Fibroblast of upper back skin (primary cell): ENCODE measurements at regions not wholly inside any gene's neighbourhood (a gene's known extent, or its start where the extent isn't known, plus 50 kb on each side); places are given as distances from the start of the nearest gene placed in this dataset.
A peak's percentile ranks its signal among the peaks of the same experiment; 100 is the strongest.

Experiments used
- DNase-seq: peaks from one replicate; pipeline ENCODE4 v3.0.0-alpha.2; 2013

GRCh38 chr2:82848285-82848684 lies 1610.8 kb downstream of the SUCLG1 start:
- no peak for DNase-seq

GRCh38 chr2:82839036-82839435 lies 1620.0 kb downstream of the SUCLG1 start:
- DNase-seq = no peak

- DNase-seq = peak; percentile 96
Measured at GRCh38 chr2:82837588-82838304, 1621.3 kb downstream of the SUCLG1 start.

DNA sequence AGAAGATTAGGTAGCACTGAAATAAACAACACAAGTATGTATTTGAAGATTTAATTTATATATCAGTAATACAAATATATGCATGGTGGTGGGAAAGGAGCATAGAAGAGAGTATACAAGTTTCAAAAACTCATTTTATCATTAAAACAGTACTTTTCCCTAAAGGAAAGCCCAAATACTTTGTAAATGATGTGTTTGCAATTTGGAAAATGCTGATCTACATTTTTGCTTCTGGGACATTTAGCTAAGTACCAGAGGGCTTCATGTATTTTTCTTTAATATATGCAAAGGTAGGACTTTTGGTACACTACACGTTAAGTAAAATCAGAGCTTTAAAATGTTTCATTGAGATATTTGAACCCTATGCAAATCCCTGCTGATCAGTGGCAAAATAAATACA lies 1624.2 kb downstream of the SUCLG1 start:
- DNase-seq = no peak

GRCh38 chr2:82827426-82827825 lies 1631.7 kb downstream of the SUCLG1 start:
- DNase-seq = no peak

- no peak for DNase-seq
Measured at GRCh38 chr2:82826437-82826836, 1632.6 kb downstream of the SUCLG1 start.

GRCh38 chr2:82825410-82826090 lies 1633.5 kb downstream of the SUCLG1 start:
- DNase-seq = no peak

DNA sequence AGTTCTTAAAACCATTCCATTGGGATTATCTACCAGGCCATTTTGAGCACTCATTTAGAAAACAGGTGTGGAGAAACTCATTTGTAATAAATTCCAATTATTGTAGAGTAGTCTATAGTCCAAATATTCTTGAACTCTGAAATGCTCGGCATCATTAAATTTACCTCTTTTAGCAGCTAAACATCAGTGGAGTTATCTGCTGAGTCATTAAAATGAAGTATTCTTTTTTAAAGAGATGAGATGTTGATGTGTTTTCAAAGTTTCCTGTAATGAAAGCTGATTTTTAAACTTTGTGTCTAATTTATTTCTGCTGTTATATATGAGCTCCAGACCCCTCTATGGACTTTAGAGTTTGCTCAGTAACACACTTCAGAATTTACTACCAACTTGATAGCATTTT lies 1635.2 kb downstream of the SUCLG1 start:
- DNase-seq = no peak

GRCh38 chr2:82819951-82820350 lies 1639.1 kb downstream of the SUCLG1 start:
- DNase-seq = peak; percentile 83

DNA sequence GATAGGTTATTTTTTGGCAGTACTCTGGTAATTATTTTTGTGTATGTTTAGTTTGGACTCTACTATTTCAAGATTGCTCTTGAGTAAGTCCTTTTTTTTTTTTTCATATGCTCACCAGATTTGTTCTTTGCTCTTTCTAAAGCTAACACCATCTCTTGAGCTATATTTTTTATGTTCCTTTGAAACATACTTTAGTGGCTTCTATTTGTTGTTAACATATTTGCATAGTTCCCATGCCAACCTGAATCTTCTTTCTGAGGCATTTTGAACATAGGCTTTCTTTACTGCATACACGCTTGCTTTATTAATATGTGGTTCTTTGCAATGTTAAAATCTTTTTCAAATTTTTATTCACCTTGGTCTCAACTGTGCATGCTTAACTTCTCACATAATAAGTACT lies 1644.9 kb downstream of the SUCLG1 start:
- DNase-seq = no peak

- no peak for DNase-seq
Measured at GRCh38 chr2:82811946-82812345, 1647.1 kb downstream of the SUCLG1 start.

DNA sequence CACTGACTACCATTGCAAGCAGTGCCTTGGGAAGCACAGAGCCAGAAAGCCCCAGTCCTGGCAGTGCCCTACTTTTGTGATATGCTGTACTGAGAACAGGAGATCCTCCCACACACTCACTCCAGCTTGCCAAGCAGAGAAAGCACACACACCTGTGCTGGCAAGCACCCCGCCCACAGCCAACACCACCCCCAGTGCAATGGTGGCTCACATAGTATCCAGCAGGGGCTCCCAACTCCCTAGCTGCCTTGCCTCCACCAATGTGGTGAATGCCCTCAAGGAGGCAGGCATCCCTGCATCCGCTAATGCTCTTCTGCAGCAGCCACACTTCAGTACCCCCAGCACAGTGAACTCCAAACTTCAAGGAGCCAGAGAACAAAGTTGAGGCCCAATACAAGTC lies 1655.8 kb downstream of the SUCLG1 start:
- DNase-seq = no peak

GRCh38 chr2:82797469-82797868 lies 1661.6 kb downstream of the SUCLG1 start:
- no peak for DNase-seq

GRCh38 chr2:82796132-82796531 lies 1662.9 kb downstream of the SUCLG1 start:
- DNase-seq = peak; percentile 25

DNA sequence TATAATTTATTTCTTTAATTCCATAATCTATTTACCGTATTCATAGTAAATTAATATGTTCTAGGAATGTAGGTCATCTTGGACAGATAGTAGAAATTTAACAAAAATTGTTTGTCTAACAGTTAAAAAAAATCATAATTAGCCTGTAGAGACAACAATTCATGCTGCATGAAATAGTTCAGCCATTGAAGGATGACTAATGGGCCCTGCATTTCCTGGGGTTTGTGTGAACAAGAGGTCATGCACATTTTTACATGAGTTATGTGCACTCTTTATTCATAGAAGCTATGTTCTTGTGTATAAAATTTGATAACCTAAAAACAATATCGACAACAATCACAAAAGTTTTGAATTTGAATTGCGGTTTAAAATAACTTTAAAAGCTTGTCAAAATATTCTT lies 1663.6 kb downstream of the SUCLG1 start:
- DNase-seq = peak; percentile 80

GRCh38 chr2:82793711-82794435 lies 1665.2 kb downstream of the SUCLG1 start:
- no peak for DNase-seq

- DNase-seq = no peak
Measured at GRCh38 chr2:82792316-82792715, 1666.8 kb downstream of the SUCLG1 start.

GRCh38 chr2:82790206-82791021 lies 1668.7 kb downstream of the SUCLG1 start:
- peak; percentile 59 for DNase-seq

- no peak for DNase-seq
Measured at GRCh38 chr2:82789851-82790205, 1669.3 kb downstream of the SUCLG1 start.

- DNase-seq = peak; percentile 19
Measured at GRCh38 chr2:82781176-82781915, 1677.7 kb downstream of the SUCLG1 start.

DNA sequence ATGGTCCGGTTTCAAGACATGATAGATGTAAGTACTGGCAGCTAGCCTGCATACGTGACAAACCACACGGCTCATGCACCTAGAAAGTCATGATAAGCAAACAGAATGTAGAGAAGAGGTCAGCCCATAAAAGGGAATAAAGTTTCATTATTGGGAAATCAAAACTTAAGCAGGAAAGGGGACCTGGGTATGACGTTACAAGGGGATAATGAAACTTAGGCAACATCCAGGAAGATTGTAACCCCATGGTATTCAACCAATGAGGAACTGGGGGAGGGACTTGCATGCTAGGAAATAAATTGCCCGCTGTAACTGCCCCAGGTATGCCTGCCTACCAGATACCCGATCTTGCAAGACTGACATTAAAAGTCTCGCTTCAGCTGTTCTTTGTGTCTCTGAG lies 1679.0 kb downstream of the SUCLG1 start:
- no peak for DNase-seq

DNA sequence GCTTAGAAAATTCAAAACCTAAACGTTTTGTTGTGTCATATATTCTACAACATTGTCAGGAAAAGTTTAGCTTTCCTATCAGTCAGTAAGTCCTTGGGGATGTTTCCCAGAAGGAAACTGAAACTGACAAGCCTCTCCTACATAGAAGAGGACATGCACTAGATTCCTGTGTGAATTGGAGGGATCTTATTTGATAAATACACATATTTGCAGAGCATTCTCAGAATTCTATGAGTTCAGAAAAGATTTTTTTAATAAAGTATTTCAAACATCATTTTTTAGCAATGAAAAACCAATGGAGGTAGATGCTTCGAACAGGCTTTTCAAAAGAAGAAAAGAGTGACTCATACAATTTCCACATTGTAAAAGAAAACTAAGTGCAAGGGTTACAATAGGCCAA lies 1706.7 kb downstream of the SUCLG1 start:
- DNase-seq = peak; percentile 5
